Keratinocyte (primary cell): ENCODE measurements at regions not wholly inside any gene's neighbourhood (a gene's known extent, or its start where the extent isn't known, plus 50 kb on each side); places are given as distances from the start of the nearest gene placed in this dataset.

Source experiments
- DNase-seq: peaks from one replicate; pipeline ENCODE4 v3.0.0-alpha.2; 2011; ENCODE audit warnings: low read depth, missing footprints, low spot score
- FAIRE-seq: peaks from 2 replicates; lab custom pipeline; 2011; peaks lifted over from hg19 to GRCh38; lab: Jason Lieb, UNC
- H2AFZ ChIP-seq: 2 replicates; pipeline ENCODE4 v1.6.0; 2012; ENCODE audit warnings: low read length, control low read depth, inconsistent platforms; ENCODE audit not compliant: control insufficient read depth
- H3K27ac ChIP-seq: 2 replicates; pipeline ENCODE4 v1.5.1; 2011; ENCODE audit warnings: low read length; ENCODE audit not compliant: control insufficient read depth, insufficient read depth
- H3K27me3 ChIP-seq: 3 replicates; pipeline ENCODE4 v1.6.0; 2011; ENCODE audit warnings: low read length; ENCODE audit not compliant: control insufficient read depth, insufficient read depth; ENCODE audit errors: extremely low read depth
- H3K36me3 ChIP-seq, 2 experiments: 2 replicates in 1 of 2; 3 replicates in 1 of 2; pipeline ENCODE4 v1.5.1; 2011; ENCODE audit warnings: low read length in 2 of 2, mild to moderate bottlenecking in 1 of 2; ENCODE audit not compliant: control insufficient read depth in 2 of 2, insufficient read depth in 2 of 2; ENCODE audit errors: extremely low read depth in 1 of 2
- H3K4me1 ChIP-seq: 3 replicates; pipeline ENCODE4 v1.5.1; 2011; ENCODE audit warnings: low read length; ENCODE audit not compliant: control insufficient read depth, insufficient read depth; ENCODE audit errors: extremely low read depth
- H3K4me2 ChIP-seq: 3 replicates; pipeline ENCODE4 v1.6.0; 2011; ENCODE audit warnings: low read depth, low read length; ENCODE audit not compliant: control insufficient read depth, insufficient read depth; ENCODE audit errors: extremely low read depth
- H3K4me3 ChIP-seq, 3 experiments: fragments of 200-600 bp in 1 of 3; sonication (generic) in 1 of 3; 2 replicates in 2 of 3; 3 replicates in 1 of 3; pipeline ENCODE4 v1.5.1; 2011 to 2016; ENCODE audit warnings: low read length in 3 of 3, mild to moderate bottlenecking in 3 of 3, control low read depth in 2 of 3, inconsistent platforms in 1 of 3, low read depth in 1 of 3, mixed read lengths in 1 of 3, mixed run types in 1 of 3, moderate library complexity in 1 of 3; ENCODE audit not compliant: control insufficient read depth in 2 of 3, insufficient read depth in 2 of 3; ENCODE audit errors: extremely low read depth in 1 of 3
- H3K79me2 ChIP-seq: 2 replicates; pipeline ENCODE4 v1.6.0; 2012; ENCODE audit warnings: low read length; ENCODE audit not compliant: control insufficient read depth, insufficient read depth
- H3K9ac ChIP-seq: 3 replicates; pipeline ENCODE4 v1.6.0; 2011; ENCODE audit warnings: low read length; ENCODE audit not compliant: control insufficient read depth, insufficient read depth; ENCODE audit errors: extremely low read depth
- H3K9me1 ChIP-seq: 3 replicates; pipeline ENCODE4 v1.6.0; 2011; ENCODE audit warnings: low read length; ENCODE audit not compliant: control insufficient read depth, insufficient read depth; ENCODE audit errors: extremely low read depth
- H3K9me3 ChIP-seq: 2 replicates; pipeline ENCODE4 v1.5.1; 2012; ENCODE audit warnings: low read depth, low read length; ENCODE audit not compliant: control insufficient read depth
- H4K20me1 ChIP-seq: 3 replicates; pipeline ENCODE4 v1.6.0; 2011; ENCODE audit warnings: low read length; ENCODE audit not compliant: control insufficient read depth, insufficient read depth; ENCODE audit errors: extremely low read depth
- EZH2 ChIP-seq: IDR thresholded peaks from one replicate; pipeline ENCODE4 v1.6.1; 2012; ENCODE audit warnings: inconsistent platforms, mild to moderate bottlenecking, low read length, moderate library complexity
- dilution Hi-C: fragments of 300-500 bp; cut with MboI; formaldehyde crosslinking; loops from one replicate; pipeline ENCODE4 v1.7.0; 2020; ENCODE audit warnings: low sequenced_read_pairs; ENCODE audit not compliant: extremely low pct_ligation_motif_present
- TF ChIP-seq, protein P1 (sequence below), 3 experiments: IDR thresholded peaks in 1 of 3; conservative IDR thresholded peaks in 1 of 3; optimal IDR thresholded peaks in 1 of 3; 2 replicates in 2 of 3; 3 replicates in 1 of 3; pipeline versions ENCODE3 to v1.5.1; 2011; ENCODE audit warnings: low read length in 3 of 3, mild to moderate bottlenecking in 3 of 3, moderate library complexity in 2 of 3, control low read depth in 1 of 3, inconsistent platforms in 1 of 3; ENCODE audit not compliant: insufficient read depth in 2 of 3; ENCODE audit errors: extremely low read depth in 1 of 3

DNA sequence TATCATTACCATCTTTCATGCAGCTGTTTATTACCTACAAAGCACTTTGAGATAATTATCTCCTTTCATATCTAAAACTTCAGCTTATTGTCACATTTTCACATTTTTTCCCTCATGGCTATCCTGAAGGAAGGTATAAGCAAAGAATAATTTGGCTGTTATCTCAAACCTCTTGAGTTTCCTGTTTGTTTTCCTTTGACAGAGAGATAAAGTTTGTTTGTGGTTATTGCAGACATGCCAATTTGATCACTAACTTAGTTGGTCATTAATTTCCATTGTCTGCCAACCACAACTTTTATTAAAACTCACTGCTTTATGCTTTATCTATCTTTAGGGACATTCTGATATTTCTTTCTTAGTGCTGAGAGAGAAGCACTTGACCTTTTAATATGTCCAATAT is 89.8 kb upstream of the SPANXB1 start:
- dilution Hi-C loops, result no loop called here
- Histone ChIP-seq H3K27ac (no peak overlapping the region), H3K79me2 (no peaks in the 10 kb centered on the region), H3K4me3 (no peak overlapping the region), H4K20me1 (no peaks in the 10 kb centered on the region), H2AFZ (no peak overlapping the region), H3K4me1 (no peaks in the 10 kb centered on the region), H3K9me3 (no peaks in the 10 kb centered on the region), H3K9me1 (no peaks in the 10 kb centered on the region), H3K9ac (no peak overlapping the region), H3K27me3 (no peaks in the 10 kb centered on the region), H3K4me2 (no peak overlapping the region), H3K36me3 (no peaks in the 10 kb centered on the region)
- DNase-seq (no peak), FAIRE-seq (no peak)
- no peak for TF ChIP-seq EZH2
- TF ChIP-seq, protein P1, sequence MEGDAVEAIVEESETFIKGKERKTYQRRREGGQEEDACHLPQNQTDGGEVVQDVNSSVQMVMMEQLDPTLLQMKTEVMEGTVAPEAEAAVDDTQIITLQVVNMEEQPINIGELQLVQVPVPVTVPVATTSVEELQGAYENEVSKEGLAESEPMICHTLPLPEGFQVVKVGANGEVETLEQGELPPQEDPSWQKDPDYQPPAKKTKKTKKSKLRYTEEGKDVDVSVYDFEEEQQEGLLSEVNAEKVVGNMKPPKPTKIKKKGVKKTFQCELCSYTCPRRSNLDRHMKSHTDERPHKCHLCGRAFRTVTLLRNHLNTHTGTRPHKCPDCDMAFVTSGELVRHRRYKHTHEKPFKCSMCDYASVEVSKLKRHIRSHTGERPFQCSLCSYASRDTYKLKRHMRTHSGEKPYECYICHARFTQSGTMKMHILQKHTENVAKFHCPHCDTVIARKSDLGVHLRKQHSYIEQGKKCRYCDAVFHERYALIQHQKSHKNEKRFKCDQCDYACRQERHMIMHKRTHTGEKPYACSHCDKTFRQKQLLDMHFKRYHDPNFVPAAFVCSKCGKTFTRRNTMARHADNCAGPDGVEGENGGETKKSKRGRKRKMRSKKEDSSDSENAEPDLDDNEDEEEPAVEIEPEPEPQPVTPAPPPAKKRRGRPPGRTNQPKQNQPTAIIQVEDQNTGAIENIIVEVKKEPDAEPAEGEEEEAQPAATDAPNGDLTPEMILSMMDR (optimal IDR thresholded peaks at IDR 0.05 in 1 of 3, IDR thresholded peaks at IDR 0.05 in 1 of 3, conservative IDR thresholded peaks at IDR 0.05 in 1 of 3; ENCODE audit: extremely low read depth in 1 of 3, insufficient read depth in 2 of 3, low read length in 3 of 3), result no peak

DNA sequence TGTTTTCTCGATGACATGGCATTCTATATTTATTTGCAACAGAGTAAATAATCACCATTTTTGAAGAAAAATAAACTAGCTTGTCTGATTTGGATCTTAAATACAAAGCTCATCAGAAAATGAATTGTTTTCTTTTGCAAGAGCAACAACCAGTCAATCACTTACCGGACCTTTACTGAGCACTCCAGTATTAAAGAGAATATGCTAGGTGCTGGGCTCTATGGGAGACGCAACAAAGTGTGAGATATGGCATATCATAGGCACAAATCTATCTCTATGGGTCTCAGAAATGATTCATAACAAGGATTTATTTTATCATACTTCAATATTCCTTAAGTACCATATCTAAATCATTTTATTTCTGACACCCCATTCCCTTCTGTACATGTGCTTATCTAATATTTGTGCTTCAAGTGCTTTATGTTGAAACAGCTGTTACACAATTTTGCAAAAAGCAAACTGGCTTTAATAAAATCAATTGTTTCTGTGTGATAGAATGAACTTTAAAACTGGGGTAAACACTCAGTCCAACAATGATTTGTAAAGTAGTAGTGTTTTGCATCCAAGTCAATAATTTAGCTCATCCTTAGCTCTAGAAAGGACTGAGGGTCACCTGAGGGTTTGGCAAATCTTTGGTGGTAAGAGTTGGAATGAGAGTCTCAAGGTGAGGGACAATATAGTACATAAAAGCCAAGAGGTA is 88.4 kb upstream of the SPANXB1 start:
- H3K27me3 ChIP-seq, result no peaks in the 10 kb centered on the region
- FAIRE-seq (no peak), DNase-seq (no peak)
- H3K9me3 ChIP-seq, result no peaks in the 10 kb centered on the region
- H3K36me3 ChIP-seq, result no peaks in the 10 kb centered on the region
- no peaks in the 10 kb centered on the region for H3K9me1 ChIP-seq
- dilution Hi-C loops, result no loop called here
- no peak overlapping the region for H3K27ac ChIP-seq
- no peak overlapping the region for H3K4me3 ChIP-seq
- no peaks in the 10 kb centered on the region for H4K20me1 ChIP-seq
- no peak overlapping the region for H3K9ac ChIP-seq
- H3K4me1 ChIP-seq, result no peaks in the 10 kb centered on the region
- no peaks in the 10 kb centered on the region for H3K79me2 ChIP-seq
- H3K4me2 ChIP-seq, result no peak overlapping the region
- no peak overlapping the region for H2AFZ ChIP-seq
- TF ChIP-seq EZH2, result no peak
- TF ChIP-seq, protein P1 (optimal IDR thresholded peaks at IDR 0.05 in 1 of 3, IDR thresholded peaks at IDR 0.05 in 1 of 3, conservative IDR thresholded peaks at IDR 0.05 in 1 of 3; ENCODE audit: extremely low read depth in 1 of 3, insufficient read depth in 2 of 3, low read length in 3 of 3), result no peak
